KBM-7 (cell line): ENCODE measurements at regions not wholly inside any gene's neighbourhood (a gene's known extent, or its start where the extent isn't known, plus 50 kb on each side); places are given as distances from the start of the nearest gene placed in this dataset.
"Not testable (repeated sequence)": the region's sequence is repeated elsewhere in the genome, so short reads cannot be mapped to it uniquely, and the experiment has no call there.

Source experiments
- DNase-seq: peaks from one replicate; pipeline ENCODE4 v3.0.0-alpha.2; 2015
- in situ Hi-C: fragments of 300-500 bp; cut with MboI; formaldehyde crosslinking; loops from 2 replicates; pipeline ENCODE4 v1.14.3; 2020; ENCODE audit warnings: low sequenced_read_pairs, low pct_unique_long_range_greater_than_20kb, mixed read lengths

DNA sequence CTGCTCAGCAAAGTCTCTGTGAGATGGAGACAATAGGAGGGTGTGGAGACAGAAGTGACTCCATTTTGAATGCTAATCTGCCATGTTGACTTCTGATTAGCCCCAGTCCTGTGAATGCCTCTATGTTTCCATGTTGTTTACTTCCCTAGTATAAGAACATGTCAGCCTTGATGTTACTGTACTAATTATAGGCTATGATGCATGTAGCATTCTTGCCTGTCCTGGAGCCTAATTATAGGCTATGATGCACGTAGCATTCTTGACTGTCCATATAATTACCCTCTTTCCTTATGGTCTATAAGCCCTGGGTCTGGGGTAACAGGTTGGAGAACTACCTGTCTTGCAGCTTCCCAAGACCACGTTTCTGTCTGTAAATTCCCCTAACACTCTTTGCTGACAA is 353.3 kb upstream of the CLINT1 start:
- DNase-seq: no peak
- in situ Hi-C loops: no loop called here

DNA sequence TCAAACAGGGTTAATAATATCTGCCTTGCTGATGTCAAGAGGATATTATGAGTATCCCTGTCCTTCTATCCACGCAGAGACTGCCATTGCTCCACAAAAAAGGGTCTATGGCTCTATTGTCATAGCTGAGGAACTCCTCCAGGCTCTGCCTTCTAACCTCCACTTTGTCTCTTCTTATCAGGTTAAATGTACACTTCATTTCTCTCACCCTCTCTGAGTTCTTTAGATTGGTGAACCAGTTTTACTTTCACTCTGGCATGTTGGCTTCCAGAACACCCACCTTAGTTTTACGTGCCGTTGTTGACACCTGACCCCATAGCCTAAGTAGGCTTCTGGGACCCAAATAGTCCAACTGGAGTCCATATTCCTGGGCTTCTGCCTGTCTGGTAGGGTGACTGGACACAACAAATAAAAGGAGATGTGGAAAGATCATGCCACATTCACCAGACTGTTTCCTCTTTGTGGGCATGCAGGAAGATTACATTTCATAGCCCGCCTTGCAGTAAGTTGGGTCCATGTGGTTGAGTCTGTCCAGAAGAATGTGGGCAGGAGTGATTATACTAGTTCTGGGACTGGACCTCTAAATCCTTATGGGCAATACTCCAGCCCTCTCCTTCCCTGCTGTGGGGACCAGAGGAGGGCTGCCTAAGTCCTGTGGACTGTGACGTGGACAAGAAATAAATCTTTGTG is 350.4 kb upstream of the CLINT1 start:
- in situ Hi-C loops: no loop called here
- no peak for DNase-seq

DNA sequence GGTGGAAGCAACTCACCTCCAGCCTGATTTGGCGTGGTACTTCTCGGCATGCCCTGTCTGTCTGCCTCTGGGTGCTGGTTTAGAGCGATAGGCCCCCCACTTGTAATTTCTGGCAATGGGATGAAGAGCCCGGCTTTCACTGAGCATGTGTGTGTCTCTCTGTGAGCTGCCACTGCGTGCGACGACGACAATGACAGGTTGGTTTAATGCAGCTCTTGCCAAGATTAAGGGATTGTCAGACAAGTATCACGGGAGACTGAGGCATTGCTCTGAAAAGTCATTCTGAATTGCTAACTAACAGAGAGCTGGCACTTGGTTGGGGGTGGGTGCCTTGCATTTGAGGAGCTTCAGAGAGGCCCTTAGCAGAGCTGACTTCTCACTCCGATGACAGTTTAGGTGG is 348.8 kb upstream of the CLINT1 start:
- DNase-seq: no peak
- in situ Hi-C loops: no loop called here

DNA sequence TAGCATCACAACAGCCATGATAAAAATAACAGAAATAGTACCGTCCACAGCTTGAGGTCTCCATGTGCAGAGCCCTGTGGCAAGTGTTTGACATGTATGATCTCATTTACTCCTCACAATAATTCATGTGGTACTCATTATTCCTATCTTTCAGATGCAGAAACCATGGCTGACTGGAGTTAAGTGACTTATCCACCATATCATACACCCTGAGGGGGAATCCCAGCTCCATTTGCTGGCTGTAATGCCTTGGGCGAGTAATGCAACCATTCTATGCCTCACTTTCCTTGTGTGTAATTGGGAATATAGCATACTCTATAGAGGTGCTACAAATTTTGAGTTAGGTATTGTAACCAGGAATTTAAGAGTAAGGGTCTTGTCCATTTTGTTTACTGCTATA is 347.0 kb upstream of the CLINT1 start:
- no peak for DNase-seq
- in situ Hi-C loops: no loop called here

DNA sequence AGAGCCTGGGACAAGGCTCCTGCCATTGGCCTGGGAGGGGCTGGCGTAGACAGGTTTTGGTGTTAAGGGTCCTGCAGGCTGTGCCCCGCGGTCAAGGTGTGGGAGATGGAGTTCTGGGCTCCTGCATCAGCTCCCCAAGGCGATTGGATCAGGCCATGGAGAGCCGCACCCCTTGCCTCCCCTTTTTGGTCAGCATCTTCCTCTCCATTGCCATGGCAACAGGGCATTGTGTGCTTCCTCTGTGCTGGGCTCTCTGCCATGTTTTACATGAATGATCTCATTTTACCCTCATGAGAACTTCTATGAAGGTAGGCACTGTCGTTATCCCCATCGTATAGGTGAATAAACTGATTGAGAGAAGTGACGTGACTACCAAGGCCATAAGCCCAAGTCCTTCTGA is 344.3 kb upstream of the CLINT1 start:
- DNase-seq: no peak
- in situ Hi-C loops: no loop called here

DNA sequence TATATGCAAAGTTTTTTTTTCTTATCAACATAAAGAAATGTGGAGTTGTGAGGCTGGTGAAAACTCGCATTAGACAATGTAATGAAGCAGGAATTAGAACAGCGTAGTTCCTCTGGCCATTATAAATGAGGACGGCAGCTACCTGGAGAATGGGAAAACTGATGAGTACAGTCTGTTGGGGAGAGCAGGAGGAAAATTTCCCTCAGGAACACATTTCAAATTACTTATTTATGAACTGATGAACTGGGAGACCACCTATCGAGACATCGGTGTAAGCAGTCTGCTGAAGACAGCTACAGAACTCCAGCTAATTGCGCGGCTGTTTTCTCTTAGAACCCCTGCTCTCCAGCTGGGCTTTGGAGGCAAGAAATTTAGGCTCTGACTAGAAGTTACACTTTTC is 343.9 kb upstream of the CLINT1 start:
- no peak for DNase-seq
- in situ Hi-C loops: no loop called here

DNA sequence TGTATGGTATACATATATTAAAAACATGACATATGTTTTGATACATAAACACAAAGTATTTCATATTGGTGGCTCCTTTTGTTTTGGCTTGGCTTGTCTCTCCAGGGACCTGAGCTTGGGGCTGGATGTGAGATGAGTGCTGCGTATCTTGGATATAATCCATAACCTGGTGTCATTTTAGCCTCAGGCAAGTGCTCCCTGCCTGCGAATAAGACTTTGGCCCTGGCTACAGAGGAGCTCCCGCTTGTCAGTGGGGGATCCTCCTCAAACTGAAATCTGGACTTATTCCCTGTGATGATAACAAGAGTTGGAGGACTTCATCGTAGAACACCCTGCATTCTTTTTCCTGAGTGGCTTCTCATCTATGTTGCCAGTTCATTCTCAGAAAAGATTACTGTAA is 341.7 kb upstream of the CLINT1 start:
- in situ Hi-C loops: no loop called here

DNA sequence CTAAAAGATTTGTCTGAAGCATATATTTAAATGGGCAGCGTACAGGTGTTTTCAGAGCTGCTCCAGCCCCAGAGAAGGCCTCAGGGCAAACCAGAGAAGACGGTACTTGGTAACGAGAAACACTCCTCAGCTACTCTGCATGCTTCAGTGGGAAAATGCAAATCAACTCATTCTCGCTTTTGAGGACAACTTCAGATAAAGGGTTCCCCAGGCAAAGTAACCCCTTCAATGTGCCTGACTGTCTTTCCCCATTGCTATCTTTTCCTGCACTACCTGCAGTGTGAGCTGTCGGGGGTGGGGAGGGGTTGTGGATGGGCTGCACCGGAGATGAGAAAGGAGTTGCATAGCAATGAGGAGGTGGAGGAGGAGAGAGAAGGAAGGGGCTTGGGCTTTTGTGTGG is 339.7 kb upstream of the CLINT1 start:
- no peak for DNase-seq
- in situ Hi-C loops: no loop called here

More for the DNA sequence above, 341.7 kb upstream of the CLINT1 start:
- no peak for DNase-seq

DNA sequence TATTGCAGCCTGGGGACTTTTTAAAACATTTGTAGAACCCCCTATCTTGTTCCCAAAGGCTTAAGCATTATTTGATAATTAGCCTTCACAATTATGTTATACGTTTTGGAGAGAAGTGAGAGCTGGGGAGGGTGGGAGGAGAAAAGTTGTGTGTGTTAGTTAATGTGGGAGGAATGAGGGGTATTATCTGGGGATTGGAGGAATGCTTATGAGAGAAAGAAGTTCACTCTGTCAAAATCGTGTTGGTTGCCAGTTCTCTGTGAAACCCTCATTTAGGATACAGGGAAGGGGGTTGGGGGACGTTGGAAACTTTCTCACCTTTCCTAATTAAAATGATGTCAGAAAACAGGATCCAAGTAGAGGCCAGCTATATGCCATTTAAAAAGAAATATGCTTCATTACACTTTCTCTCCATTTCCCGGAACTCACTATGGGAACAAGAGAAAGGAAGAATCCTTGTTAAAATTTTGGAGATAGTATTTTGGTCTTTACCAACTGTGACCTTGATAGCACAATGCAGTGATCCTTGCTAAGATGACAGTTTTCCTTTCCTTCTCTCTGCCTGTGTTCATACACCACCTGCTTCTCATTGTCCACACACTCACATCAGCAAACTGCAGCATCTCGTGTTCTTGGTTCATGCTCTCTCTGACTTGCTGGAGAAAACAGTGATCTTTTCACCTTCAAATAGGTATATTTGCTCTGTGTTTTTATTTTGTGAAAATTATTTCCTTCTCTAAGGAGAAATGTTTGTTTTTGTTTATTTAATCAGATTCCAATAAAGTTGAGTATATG is 336.7 kb upstream of the CLINT1 start:
- DNase-seq: no peak
- in situ Hi-C loops: no loop called here

DNA sequence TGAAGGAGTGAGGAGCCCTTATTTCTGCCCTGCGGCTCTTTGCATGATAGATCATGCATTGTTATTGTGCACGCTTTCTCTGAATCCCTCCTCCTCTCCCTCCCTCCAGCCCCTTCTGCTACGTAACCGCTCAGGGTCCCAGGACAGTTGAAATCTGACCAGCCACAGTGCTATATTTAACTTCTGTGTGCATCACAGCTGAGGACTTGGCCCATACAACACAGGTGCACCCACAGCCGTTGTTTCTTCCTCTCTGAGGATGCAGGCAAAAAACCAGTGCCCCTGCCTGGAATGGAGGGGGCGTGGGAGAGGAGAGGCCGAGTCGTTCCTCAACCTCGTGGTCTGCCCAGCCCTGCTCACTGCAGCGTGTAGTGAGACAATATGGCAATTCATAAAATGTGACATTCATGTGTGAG is 335.6 kb upstream of the CLINT1 start:
- in situ Hi-C loops: no loop called here
- DNase-seq: no peak

DNA sequence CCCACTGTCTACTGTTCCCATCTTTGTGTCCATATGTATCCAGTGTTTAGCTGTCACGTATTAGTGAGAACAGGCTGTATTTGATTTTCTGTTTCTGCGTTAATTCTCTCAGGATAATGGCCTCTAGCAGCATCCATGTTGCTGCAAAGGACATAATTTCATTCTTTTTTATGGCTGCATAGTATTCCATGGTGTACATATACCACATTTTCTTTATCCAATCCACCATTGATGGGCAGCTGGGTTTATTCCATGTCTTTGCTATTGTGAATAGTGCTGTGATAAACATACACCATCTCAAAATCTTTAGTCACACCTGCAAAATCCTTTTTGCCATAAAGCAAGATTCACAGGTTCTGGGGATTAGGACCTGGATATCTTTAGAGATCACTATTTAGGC is 334.4 kb upstream of the CLINT1 start:
- in situ Hi-C loops, DNase-seq: not testable (repeated sequence)

DNA sequence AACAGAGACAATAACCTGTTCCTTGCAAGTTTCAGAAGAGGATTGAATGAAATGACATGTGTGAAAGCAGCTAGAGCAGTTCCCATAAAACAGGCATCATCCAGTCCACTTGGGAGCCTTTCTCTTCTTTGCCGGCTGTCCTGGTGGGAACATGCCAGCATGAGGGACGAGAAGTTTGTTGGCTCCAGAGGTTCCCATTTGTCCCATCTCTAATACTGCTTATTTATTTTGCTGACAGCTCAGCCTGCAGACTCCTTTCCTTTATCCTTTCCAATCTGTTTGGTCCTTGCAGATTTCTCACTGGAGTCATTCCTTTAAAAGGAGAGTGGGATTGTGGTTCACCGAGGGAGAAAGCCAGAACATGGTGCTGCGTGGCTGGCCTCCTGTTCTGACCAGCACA is 321.5 kb upstream of the CLINT1 start:
- in situ Hi-C loops: no loop called here
- no peak for DNase-seq

DNA sequence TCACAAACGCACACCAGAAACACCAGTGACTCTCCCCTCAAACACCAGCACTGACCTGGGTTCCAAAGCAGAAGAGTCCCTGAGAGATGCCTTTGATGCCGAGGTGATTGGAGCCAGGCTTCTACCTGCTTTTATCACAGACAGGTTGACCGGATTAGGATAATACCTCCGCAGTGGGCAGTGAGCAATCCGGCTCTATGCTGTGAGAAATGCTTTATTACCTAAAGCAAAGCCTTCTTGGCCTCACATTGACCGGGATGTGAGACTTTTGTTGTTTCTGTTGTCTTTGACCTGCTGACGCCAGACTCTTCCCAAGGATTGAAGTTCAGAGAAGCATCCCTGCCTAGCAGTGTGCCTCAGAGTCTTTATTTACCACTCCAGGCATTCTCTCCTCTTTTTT is 320.3 kb upstream of the CLINT1 start:
- in situ Hi-C loops: no loop called here

DNA sequence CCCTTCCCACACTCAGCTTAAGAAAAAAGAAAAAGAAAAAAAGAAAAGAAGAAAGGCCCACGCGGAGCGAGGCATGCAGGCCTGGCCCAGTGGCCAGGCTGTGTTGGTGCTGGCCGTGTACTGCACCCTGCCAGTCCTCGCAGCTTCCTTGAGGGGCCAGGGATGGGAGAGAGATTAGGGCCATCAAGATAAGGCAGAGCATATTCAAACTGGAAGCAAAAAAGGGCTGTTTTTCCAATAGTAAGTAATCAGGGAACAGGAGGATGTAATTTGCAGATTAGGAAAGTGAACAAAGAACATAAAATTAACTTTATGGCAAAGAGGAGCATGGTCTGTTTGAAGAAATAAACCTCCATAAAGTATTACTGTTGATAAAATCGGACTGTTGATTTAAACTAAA is 319.6 kb upstream of the CLINT1 start:
- no peak for DNase-seq
- in situ Hi-C loops: no loop called here

More for the DNA sequence above, 320.3 kb upstream of the CLINT1 start:
- no peak for DNase-seq

DNA sequence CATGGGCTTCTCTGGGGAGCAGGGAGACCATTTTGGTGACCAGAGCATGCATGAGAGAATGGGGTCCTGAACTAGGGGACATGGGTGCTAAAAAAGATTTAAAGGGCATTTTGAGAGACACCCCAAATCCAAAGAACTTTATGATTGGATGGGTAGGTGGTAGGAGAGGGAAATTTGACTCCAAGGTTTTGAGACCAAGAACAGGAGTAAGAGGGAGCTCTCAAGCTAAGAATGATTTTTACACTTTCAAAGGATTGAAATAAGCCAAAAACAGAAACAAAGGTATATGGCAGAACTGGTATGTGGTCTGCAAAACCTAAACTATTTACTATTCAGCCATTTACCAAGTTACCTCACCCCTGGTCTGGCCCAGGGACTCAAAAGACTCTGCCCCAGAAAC is 318.2 kb upstream of the CLINT1 start:
- in situ Hi-C loops: no loop called here
- DNase-seq: no peak

DNA sequence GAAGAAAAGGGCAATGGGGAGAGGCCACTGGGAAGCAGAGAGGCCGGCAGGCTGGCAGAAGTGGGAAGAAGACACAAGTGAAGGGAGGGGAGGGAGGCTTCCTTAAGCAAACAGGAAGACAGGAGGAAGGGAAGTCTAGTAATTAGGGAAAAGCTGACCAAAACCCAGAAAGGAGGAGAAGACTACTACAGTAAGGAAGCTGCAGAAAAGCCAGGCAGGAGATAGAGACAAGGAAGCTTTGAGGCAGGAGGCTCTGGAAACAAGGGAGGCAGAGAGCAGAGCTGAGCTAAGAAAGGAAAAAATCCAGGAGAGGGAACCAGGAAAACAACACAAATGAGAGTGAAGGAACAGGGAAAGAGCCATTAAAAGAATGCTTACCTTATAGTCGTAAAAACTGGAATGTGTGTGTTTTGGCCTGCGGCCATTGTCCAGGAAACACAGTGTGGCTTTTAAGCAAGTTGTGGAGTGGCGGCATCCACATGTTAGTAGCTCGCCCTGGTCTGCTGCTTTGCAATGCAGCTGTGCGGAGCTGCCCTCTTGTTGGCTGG is 317.1 kb upstream of the CLINT1 start:
- in situ Hi-C loops: no loop called here
- DNase-seq: no peak

DNA sequence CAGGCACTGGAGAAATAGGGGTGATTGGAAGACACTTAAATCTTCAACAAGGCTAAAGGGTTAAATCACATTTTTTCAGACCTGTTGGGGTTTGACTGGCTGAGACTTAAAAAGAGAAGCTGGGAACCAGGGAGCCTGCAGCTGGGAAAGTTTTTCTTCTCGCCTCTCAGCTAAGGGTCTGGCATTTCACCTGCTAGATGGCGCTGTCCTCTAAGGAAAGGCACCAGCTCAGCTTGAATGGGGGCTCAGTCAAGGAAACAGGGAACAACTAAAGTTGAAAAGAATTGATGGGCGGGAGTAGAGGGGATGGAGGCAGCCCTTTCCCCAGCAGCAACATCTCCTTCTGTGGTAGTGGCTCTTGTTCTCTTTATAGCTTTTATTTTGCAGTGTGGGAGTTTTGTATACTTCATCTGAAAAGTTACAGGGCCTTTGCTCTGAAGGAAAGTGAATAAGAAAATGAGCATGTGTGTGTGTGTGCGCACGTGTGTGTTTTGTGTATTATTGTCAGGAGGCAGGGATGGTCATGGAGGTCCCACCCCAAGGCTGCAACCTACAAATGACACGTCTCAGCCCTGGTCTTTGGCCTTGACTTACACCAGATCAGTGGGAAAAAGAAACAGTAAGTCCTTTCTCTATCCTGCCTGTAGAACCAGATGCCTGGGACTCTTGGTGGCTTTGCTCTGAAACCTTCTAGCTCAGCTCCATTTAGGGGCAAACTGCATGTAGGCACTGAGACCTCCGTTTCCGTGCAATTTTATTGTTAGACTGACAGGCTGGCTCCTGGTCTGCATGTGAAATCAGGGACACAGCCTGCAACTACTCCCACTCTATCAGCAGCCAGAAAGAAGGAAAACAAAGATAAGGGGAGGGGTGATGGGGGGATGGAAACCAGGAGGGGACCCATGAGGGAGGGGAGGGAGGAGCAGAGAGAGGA is 316.2 kb upstream of the CLINT1 start:
- peak; percentile 72 for DNase-seq
- in situ Hi-C loops: loop anchor here (25.0 kb wide), 1 partner anchor 937 kb away; no protein-coding TSS in a partner anchor

DNA sequence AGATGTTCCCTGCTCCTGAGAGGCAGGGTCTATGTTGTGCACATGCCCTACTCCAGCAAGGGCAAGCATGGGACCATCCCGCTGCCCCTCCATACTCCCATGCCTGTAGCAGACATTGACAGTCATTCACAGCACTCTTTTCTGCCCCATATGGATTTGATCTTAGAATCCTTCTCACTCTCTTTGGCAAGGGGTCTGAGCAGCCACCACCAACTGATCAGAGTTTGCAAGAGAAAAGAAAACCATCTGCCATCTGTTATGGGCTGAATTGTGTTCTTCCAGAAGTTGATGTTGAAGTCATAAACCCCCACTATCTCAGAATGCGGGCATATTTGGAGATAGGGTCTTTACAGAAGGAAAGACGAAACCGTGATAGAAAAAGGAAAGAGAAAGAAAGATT is 315.1 kb upstream of the CLINT1 start:
- in situ Hi-C loops: loop anchor here (25.0 kb wide), 1 partner anchor 938 kb away; no protein-coding TSS in a partner anchor
- DNase-seq: no peak

DNA sequence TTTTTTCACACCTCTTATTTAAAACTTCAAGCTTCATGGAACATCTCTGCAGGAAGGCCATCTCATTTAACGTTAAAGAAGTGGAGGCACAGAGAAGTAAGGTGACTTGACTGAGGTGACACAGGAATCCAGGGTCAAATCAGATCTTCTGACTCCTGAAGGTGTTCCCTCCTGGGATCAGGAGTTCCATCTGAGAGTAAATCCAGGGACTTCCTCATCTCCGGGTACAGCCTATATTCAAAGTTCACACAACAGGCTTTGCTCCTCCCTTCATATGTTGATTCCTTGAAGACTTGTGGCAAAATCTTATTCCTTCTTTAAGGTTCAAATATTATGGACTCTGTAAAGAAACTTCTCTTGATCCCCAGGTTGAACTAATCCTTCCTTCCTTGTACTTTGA is 313.1 kb upstream of the CLINT1 start:
- DNase-seq: no peak
- in situ Hi-C loops: loop anchor here (25.0 kb wide), 1 partner anchor 940 kb away; no protein-coding TSS in a partner anchor
